GM18502 (cell line): ENCODE measurements at regions not wholly inside any gene's neighbourhood (a gene's known extent, or its start where the extent isn't known, plus 50 kb on each side); places are given as distances from the start of the nearest gene placed in this dataset.
"Not testable (repeated sequence)": the region's sequence is repeated elsewhere in the genome, so short reads cannot be mapped to it uniquely, and the experiment has no call there.

Source experiments
- ATAC-seq: cut with Tn5 transposase; IDR thresholded peaks from one replicate; pipeline ENCODE4 v1.9.1; 2021; ENCODE audit warnings: mild to moderate bottlenecking; ENCODE audit not compliant: unreplicated experiment, poor library complexity

- ATAC-seq, result no peak
These were observed 1686.1 kb upstream of the AGA start for GRCh38 chr4:179128299-179128698.

- no peak for ATAC-seq
These were observed 1688.0 kb upstream of the AGA start for GRCh38 chr4:179130122-179130714.

GRCh38 chr4:179145746-179146525, 1703.7 kb upstream of the AGA start:
- ATAC-seq, result no peak

GRCh38 chr4:179151770-179152169, 1709.5 kb upstream of the AGA start:
- no peak for ATAC-seq

DNA sequence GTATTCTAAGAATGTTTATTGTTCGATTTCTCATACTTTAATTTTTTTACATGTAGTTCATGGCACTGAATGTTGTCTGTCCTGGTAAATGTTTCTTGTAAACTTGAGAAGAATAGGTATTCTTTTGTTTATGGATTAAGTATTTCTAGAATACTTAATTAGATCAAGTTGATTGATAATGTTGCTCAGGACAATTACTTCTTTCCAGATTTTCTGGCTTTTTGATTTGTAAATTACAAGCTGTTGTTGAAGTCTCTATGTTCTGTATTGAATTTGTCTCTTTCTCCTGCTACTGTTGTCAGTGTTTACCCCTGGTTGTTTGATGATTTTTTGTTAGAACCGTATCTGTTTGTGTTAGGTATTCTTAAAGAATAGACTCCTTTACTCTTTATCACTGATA, 1720.9 kb upstream of the AGA start:
- no peak for ATAC-seq

- no peak for ATAC-seq
These were observed 1722.2 kb upstream of the AGA start for GRCh38 chr4:179164267-179164999.

GRCh38 chr4:179165000-179165738, 1722.9 kb upstream of the AGA start:
- no peak for ATAC-seq

GRCh38 chr4:179165862-179166261, 1723.6 kb upstream of the AGA start:
- ATAC-seq, result no peak

- not testable (repeated sequence) for ATAC-seq
These were observed 1728.1 kb upstream of the AGA start for GRCh38 chr4:179170308-179170707.

- no peak for ATAC-seq
These were observed 1740.5 kb upstream of the AGA start for GRCh38 chr4:179182741-179183140.

DNA sequence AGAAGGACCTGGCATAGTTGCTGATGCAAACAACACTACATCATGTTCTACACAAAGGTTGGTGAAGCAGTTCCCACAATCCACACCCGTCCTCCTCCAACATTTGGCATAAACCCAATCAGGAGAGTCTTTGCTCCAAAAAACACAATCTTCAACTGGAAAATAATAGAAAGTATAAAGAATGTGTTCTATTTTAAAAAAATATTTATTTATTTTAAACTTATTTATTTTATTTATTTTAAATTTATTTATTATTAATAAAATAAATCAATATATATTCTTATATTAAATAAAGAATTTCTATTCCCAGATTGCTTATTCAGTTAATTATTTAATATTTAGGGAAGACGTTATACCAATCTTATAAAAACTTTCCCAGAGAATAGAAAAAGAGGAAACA, 1753.7 kb upstream of the AGA start:
- no peak for ATAC-seq

DNA sequence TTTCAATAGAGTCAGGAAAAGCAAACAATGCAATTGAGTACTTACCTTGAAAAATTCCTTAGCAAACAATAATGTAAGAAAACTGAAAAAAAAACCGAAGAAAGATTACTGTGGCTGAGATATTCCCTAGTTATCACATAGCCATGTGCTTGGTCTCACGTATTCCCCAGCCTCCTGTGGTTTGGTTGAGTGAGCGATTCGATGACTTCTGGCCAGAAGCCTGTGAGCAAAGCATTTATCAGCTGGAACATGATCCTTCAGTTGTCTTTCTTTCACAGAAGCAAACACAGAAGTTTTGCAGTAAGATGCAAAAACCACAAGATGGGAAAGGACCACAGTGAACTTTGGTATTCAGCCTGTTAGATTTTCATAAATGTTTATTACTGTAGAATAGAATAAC, 1754.3 kb upstream of the AGA start:
- ATAC-seq, result no peak

DNA sequence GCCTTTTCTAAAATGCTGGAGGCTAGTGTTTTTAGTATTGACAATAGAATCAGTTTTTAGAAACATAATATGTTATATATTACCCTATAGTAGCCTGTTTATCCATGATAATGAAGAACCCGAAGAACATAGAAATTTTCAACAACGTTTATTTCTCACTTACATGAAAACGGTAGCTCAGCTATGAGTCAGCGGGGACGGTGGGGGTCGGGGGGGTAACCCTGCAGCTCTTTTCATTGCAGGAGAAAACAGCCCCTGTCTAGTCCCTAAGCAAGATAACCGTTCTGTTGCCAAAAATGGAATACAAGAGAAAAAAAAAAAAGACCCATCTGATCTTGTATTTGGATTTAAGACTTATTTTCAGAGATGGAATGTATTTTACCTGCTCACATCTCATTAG, 1758.4 kb upstream of the AGA start:
- ATAC-seq, result no peak

DNA sequence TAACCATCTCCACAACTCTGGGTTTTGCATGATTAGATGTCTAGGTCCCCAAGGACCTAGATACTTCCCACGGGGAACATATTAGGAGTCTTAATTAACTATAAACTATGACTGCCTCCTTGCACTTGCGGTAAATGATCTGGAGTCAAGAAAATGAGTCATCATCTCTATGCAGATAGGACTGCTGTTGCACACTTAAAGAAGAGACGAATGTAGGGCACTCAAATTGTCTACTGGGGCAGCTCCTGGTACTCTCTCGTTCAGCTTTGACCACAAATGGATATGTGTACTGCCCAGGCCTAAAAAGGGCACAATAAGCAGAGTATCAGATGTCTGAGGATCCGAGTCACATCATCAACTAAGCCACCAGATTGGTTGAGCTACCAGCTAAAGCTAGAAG, 1783.4 kb upstream of the AGA start:
- ATAC-seq, result no peak

DNA sequence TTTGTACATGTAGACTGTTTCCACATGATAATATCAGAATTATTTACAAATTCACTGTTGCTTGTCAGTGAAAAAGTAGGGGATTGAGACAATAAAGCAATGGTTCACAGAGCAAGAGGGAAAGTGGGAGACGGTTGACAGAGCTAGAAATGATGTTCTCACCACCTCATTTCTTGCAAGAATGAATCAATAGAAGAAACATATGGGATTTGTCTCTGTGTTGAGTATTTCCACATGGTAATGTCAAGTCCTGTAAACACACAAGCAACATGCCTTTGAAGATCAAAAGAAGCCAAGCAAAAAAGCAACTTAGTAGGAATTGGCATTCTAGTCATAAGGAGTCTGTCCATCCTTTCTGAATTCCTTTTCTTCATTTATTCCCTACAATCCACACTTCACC, 1806.6 kb upstream of the AGA start:
- no peak for ATAC-seq

- ATAC-seq, result no peak
These were observed 1826.6 kb upstream of the AGA start for GRCh38 chr4:179268791-179269190.

GRCh38 chr4:179272282-179272681, 1830.0 kb upstream of the AGA start:
- no peak for ATAC-seq

- ATAC-seq, result no peak
These were observed 1836.4 kb upstream of the AGA start for GRCh38 chr4:179278647-179279046.

- no peak for ATAC-seq
These were observed 1843.5 kb upstream of the AGA start for GRCh38 chr4:179285696-179286095.

DNA sequence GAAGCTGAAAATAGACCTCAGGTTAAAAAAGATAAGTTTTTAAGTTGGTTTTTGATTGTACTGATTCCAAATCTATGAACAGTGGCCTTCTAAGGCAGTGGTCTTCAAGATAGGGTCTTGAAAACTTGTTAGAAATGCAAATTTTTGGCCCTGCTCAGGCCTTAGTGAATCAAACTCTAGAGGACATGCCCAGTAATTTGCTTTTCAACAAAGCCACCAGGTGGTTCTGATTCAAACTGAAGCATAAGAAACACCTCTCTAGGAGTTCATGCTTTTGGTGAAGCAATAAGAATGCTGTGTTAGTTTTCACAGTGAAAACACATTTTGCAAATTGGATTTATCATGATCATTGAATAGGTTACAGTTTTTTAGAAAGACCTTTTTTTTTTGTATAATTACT, 1849.4 kb upstream of the AGA start:
- ATAC-seq, result no peak

DNA sequence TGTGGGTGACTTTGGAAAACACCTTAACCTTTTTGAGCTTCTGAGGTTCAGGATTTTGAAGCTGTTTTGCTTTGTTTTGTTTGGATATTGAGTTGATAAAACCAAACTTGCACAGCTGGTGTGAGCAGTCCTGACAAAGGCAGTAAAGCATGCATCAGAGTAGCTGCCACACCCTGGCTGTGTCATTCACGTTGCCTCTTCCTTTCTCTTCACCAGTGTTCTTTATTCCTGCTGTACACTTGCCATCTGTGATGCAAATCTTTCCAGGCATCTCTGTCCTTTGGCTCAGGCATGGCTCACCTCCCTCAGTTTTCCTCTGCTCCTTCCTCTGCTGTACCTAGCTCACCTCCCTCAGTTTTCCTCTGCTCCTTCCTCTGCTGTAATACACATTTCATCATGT, 1850.2 kb upstream of the AGA start:
- ATAC-seq, result no peak
